GM03348 (cell line): ENCODE measurements at regions not wholly inside any gene's neighbourhood (a gene's known extent, or its start where the extent isn't known, plus 50 kb on each side); places are given as distances from the start of the nearest gene placed in this dataset.

ENCODE experiments used
- DNase-seq: peaks from one replicate; pipeline ENCODE4 v3.0.0; 2012; ENCODE audit warnings: low spot score

GRCh38 chr3:83740504-83740903 is 1218.3 kb upstream of the CADM2 start:
- no peak for DNase-seq

- DNase-seq, result no peak
These were observed 1192.8 kb upstream of the CADM2 start for GRCh38 chr3:83765956-83766355.

- DNase-seq, result no peak
These were observed 1188.8 kb upstream of the CADM2 start for GRCh38 chr3:83769791-83770663.

GRCh38 chr3:83770664-83771402 is 1188.0 kb upstream of the CADM2 start:
- no peak for DNase-seq

- no peak for DNase-seq
These were observed 1156.0 kb upstream of the CADM2 start for GRCh38 chr3:83802801-83803200.

- no peak for DNase-seq
These were observed 1151.3 kb upstream of the CADM2 start for GRCh38 chr3:83807511-83807910.

GRCh38 chr3:83813176-83813575 is 1145.6 kb upstream of the CADM2 start:
- no peak for DNase-seq

- DNase-seq, result no peak
These were observed 1142.1 kb upstream of the CADM2 start for GRCh38 chr3:83816653-83817052.

- no peak for DNase-seq
These were observed 1137.3 kb upstream of the CADM2 start for GRCh38 chr3:83821506-83821905.

- DNase-seq, result no peak
These were observed 1135.7 kb upstream of the CADM2 start for GRCh38 chr3:83823095-83823494.

- DNase-seq, result no peak
These were observed 1123.7 kb upstream of the CADM2 start for GRCh38 chr3:83835040-83835439.

- no peak for DNase-seq
These were observed 1116.3 kb upstream of the CADM2 start for GRCh38 chr3:83842511-83842910.

GRCh38 chr3:83843716-83844115 is 1115.1 kb upstream of the CADM2 start:
- no peak for DNase-seq

- DNase-seq, result no peak
These were observed 1109.6 kb upstream of the CADM2 start for GRCh38 chr3:83849106-83849730.

GRCh38 chr3:83863380-83863779 is 1095.4 kb upstream of the CADM2 start:
- no peak for DNase-seq

- DNase-seq, result no peak
These were observed 1089.8 kb upstream of the CADM2 start for GRCh38 chr3:83868909-83869567.

GRCh38 chr3:83873550-83873949 is 1085.2 kb upstream of the CADM2 start:
- DNase-seq, result no peak

- DNase-seq, result no peak
These were observed 1080.9 kb upstream of the CADM2 start for GRCh38 chr3:83877910-83878309.

- no peak for DNase-seq
These were observed 1076.1 kb upstream of the CADM2 start for GRCh38 chr3:83882701-83883100.

GRCh38 chr3:83890039-83890762 is 1068.6 kb upstream of the CADM2 start:
- DNase-seq, result no peak

GRCh38 chr3:83890763-83891135 is 1068.0 kb upstream of the CADM2 start:
- DNase-seq, result no peak

- DNase-seq, result no peak
These were observed 1064.6 kb upstream of the CADM2 start for GRCh38 chr3:83894223-83894622.
